GM21619 (cell line): ENCODE measurements at regions not wholly inside any gene's neighbourhood (a gene's known extent, or its start where the extent isn't known, plus 50 kb on each side); places are given as distances from the start of the nearest gene placed in this dataset.
"Not testable (repeated sequence)": the region's sequence is repeated elsewhere in the genome, so short reads cannot be mapped to it uniquely, and the experiment has no call there.

Experiments
- ATAC-seq: cut with Tn5 transposase; IDR thresholded peaks from one replicate; pipeline ENCODE4 v1.9.1; 2021; ENCODE audit not compliant: unreplicated experiment

GRCh38 chr3:125645616-125646015 is 50.3 kb upstream of the OSBPL11 start:
- ATAC-seq, result no peak

DNA sequence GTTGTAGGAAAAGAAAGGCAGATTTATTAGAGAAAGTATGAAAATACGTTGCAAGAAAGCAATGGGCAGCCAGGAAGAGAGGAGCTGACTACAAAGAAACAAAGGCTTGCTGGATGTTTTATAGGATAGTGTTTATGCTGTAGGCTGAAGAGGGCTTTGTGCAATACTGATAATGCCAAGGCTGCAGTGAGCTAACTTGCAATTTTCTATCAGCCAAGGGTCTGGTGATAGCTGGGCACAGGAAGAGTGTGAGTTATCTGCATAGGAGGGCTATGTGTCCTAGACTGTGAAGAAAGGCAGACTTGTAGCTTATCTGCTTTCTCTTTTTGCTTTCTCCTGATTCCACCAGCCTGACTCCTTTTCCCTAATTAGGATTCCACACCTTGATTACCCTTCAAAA is 51.3 kb upstream of the OSBPL11 start:
- no peak for ATAC-seq

- no peak for ATAC-seq
These were observed 52.2 kb upstream of the OSBPL11 start for GRCh38 chr3:125647318-125648014.

- no peak for ATAC-seq
These were observed 55.9 kb upstream of the OSBPL11 start for GRCh38 chr3:125651244-125651643.

DNA sequence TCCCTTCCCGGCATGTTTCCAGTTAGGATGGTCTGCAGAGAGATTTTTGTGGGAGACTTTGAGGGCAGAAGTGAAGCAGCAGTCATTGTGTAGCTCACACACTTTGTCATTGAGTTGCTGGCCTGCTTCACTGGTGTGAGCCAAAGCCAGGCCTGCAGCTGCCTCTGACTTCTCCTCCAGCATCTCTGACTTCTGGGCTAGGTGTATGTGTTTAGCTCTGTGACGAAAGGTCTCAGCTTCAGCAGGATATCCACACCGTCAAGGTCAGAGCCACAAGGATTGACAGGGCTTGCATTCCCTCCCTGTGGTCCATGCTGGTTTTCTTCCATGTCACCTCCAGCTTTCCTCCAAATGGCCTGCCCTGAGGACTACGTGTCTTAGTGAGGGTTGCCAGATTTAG is 57.1 kb upstream of the OSBPL11 start:
- ATAC-seq, result no peak

- no peak for ATAC-seq
These were observed 59.2 kb upstream of the OSBPL11 start for GRCh38 chr3:125654526-125654925.

DNA sequence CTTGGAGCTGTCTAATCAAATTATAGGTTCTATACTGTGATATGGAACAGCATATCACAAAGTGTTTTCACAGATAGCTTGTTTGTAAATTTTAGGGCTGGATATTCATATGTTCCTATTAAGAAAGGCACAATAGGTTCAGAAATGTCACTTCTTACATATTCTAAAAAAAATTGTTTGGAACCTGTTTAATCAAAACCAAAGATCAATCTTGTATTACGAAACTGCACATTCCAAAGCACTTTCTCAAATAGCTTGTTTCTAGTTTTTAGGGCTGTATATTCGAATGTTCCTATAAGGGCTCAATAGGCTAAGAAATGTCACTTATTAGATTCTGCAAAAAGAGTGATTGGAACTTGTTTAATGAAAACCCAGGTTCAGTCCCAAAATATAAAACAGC is 67.4 kb upstream of the OSBPL11 start:
- no peak for ATAC-seq

- ATAC-seq, result no peak
These were observed 75.1 kb upstream of the OSBPL11 start for GRCh38 chr3:125670352-125670751.

GRCh38 chr3:125670945-125671344 is 75.6 kb upstream of the OSBPL11 start:
- ATAC-seq, result no peak

- no peak for ATAC-seq
These were observed 76.4 kb upstream of the OSBPL11 start for GRCh38 chr3:125671461-125672243.

GRCh38 chr3:125675791-125676190 is 80.5 kb upstream of the OSBPL11 start:
- ATAC-seq, result no peak

- ATAC-seq, result no peak
These were observed 84.0 kb upstream of the OSBPL11 start for GRCh38 chr3:125679258-125679657.

GRCh38 chr3:125681146-125681545 is 85.8 kb upstream of the OSBPL11 start:
- ATAC-seq, result no peak

- ATAC-seq, result not testable (repeated sequence)
These were observed 86.6 kb upstream of the OSBPL11 start for GRCh38 chr3:125681906-125682305.

DNA sequence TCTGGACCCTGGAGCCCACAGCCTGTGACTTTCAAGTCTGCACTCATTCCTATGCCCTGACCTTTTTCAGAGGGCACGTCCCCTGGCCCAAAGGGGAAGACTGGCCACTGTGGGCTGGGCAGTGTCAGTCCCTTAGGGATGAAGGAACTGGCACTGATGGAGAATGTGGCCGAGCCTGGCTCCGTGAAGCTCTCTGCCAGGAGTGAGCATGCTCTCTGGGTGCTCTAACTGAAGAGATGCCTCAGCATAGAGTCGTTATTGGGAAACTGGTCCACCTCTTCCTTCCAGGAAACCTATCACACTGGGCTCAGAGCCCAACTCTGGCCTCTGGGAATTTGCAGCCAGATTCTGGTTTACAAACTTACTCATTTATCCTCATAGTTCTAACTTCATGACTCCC is 87.3 kb upstream of the OSBPL11 start:
- ATAC-seq, result not testable (repeated sequence)

DNA sequence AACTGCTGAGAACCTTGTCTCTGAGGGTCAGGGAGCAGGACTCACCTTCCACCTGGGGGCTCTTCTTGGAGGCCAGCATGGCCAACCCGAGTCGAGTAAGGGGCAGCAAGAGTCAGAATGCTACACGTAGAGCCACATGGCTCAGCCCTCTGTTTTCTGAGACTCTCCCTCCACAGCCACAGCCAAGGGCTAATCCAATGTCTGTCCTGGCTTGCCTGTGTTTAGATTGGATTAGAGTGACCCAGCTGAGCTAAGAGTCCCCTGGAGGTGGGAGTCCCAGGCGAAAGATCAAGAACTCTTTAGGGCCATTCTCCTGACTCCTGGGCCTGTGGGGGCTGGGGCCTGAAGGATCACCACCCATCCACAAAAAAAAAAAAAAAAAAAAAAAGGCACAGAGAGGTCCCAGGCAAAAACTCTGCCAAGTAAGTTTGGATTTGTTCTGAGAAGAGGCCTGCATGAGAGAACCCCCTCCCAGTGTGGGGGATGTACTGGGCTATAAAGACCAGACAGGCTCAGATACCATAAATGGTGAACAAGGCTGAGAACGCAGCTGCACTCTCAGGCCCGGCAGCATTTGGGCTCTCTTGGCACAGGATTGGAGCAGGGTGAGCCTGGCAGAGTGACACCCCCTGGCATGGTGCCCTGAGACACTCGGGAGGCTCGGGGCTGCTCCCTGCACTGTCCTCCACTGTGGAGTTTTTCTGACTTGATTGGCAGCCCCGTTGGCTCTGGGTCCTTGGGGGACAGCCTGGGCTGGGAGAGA is 88.0 kb upstream of the OSBPL11 start:
- no peak for ATAC-seq

GRCh38 chr3:125684199-125684598 is 88.9 kb upstream of the OSBPL11 start:
- no peak for ATAC-seq

GRCh38 chr3:125685741-125686140 is 90.4 kb upstream of the OSBPL11 start:
- ATAC-seq, result not testable (repeated sequence)

DNA sequence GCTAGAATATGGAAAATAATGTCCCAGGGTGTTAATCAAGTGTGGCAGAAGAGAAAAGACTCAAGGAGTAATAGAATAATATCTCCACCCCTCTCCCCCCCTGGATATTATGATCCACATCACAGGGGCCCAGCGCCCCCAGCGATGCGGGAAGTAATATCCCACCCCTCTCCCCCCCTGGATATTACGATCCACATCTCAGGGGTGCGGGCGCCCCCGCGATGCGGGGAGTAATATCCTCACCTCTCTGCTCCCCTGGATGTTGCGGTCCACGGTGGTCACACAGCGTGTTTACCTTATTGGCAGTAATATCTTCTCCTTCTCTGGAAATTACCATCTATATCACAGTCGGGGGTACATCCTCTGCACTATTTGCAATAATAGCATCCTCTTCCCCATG is 97.1 kb upstream of the OSBPL11 start:
- no peak for ATAC-seq

DNA sequence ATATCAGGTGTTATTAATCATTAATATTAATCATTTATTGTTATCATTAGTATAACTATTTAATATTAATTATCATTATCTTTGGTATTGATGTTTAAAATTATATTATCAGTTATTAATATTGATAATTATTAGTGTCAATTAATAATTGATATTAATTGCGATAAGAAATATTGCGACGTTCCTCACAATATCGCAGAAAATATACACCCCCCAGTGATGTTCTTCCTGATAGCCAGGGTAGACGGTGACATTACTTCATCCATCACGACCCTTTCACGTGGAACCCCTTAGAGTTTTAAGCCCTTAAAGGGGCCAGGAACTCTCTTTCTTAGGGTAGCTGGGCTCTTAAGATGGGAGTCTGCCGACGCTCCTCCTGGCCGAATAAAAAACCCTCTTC is 98.6 kb upstream of the OSBPL11 start:
- no peak for ATAC-seq

GRCh38 chr3:125694761-125695294 is 99.5 kb upstream of the OSBPL11 start:
- ATAC-seq, result no peak

DNA sequence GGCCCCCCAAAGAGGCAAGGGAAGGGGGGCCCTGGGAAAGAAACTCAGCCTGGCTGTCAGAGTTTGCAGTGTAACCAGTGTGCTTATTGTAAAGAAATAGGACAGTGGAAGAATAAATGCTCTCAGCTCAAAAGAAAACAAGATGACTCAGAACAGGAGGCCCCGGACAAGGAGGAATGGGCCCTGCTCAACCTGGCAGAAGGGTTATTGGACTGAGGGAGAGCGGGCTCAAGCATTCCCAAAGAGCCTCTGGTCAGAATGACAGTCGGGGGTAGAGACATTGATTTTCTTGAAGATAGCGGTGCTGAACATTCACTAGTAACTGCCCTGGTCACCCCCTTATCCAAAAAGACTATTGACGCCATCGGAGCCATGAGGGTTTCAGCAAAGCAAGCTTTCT is 100.4 kb upstream of the OSBPL11 start:
- no peak for ATAC-seq
